GM04503 (cell line): ENCODE measurements at regions not wholly inside any gene's neighbourhood (a gene's known extent, or its start where the extent isn't known, plus 50 kb on each side); places are given as distances from the start of the nearest gene placed in this dataset.

Experiments used
- DNase-seq: peaks from one replicate; pipeline ENCODE4 v3.0.0-alpha.2; 2012; ENCODE audit warnings: low read depth

DNA sequence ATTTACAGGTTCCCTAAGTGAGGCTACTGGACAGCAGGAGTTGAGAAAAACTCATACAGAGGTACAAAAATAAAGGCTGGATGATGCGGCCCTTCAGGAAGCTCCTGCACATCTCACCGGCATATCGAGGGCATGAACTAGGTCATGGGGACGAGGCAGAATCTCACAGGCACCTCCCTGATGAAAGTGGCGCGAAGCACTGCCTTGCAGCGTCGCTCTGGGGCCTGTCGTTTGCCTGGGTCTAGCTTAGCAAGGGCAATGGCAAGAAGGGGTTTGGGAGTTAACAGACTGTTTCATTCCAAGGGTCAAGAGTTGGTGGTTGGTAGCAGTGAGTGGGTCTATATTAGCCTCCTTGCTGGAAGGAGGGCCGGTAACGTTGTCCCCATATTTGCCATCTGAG is 103.5 kb upstream of the IRF2BP2 start:
- DNase-seq, result no peak

DNA sequence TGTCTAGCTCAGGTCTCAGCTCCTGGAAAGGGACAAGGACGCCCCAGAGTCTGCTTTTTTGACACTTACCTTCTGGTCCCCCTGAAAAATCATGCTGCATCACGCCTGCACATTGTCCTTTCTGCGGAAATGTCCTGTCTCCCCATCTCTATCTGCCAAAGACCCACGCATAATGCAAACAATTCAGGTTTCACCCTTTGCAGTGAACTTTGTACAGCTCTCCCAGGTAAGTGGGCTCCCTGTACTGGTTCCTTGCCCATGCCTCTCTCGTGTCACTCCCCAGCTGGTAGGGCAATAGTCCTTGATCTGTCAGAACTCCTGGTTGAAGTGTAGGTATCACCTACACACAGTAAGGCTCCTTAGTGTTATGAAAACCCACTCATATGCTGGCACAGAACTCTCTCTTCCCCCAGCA is 102.9 kb upstream of the IRF2BP2 start:
- DNase-seq, result no peak

DNA sequence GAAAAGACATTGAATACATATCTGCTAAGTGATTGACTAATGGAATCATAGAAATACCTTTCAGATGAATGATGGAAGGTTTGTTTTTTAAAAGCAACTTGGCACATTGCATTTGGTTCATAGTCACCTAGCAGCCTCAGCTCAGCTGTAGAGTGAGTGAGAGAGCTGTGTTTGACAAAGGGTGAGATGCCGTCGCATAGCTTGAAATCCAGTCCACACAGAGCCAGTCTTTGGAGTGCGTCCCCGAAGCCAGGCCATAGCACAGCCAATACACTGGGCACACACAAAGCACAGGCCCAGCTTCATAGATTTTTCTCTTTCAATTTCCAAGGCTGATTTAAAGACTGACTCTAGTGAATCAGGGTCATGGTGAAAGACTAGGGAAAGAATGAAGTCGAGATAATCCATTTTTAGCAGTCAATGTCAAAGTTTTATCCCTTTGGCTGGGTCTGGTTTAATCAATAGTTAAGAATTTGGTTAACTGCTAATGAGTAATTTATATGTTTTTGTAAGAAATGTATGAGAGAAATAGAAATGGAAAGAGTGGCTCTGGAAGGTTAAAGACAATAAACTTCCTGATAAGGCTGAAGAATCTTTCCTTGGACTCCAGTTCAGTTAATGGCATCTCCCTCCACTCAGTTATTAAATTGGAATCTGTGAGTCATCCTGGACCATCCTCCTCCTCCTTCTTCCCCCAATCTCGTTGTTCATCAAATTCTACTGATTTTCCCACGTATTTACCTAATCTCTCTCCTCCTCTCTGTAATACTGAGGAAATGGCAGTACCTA is 101.2 kb upstream of the IRF2BP2 start:
- DNase-seq, result no peak

DNA sequence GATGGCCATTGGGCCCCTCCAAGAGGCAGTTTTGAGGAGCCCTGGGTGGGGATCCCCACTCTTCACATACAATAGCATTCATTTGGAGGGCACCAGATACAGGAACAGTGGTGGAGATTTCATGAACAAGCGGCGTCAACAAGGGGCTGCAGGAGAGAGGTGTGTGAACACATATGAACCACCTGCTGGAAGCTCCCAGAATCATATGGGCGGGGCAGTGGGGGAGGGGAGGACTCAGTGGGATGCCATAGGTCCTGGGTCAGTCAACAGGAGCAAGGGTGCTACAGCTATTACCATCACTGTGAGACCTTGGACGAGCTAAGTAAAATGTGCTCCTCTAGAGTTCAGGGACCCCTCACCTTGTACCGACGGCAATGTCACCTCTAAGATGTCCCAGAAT is 100.4 kb upstream of the IRF2BP2 start:
- no peak for DNase-seq

DNA sequence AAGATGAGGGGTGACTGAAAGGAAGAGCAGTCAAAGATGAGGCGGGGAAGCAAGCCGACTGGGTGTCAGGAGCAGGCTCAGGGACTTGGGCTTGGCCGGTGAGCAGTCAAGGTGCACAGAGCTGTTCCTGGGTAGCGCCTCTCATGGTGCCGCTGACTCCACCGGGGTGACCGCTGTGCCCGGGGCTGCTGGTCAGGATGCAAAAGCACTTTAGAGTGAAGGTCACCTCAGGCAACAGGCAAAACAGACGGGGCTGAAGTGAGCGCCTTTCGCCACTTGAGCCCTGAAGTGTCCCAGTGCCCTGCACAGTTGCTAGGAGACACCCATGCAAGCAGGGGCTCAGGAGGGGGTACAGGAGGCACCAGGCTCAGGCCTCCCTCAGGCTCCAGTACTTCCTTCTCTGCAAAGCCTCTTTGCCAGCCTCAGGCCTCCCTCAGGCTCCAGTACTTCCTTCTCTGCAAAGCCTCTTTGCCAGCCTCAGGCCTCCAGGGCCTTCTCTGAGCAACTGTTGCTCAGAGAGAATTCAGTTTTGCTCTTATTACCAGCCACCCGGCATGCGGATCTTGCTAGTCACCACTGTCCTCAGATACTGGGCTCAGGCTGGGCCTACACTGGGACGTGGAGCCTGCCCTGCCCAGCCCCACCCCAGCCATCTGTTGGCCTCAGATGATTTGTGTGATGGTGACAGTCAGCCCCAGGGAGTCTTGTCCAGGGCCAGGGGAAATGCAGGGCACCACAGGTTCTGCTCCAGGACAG is 99.7 kb upstream of the IRF2BP2 start:
- DNase-seq, result no peak

DNA sequence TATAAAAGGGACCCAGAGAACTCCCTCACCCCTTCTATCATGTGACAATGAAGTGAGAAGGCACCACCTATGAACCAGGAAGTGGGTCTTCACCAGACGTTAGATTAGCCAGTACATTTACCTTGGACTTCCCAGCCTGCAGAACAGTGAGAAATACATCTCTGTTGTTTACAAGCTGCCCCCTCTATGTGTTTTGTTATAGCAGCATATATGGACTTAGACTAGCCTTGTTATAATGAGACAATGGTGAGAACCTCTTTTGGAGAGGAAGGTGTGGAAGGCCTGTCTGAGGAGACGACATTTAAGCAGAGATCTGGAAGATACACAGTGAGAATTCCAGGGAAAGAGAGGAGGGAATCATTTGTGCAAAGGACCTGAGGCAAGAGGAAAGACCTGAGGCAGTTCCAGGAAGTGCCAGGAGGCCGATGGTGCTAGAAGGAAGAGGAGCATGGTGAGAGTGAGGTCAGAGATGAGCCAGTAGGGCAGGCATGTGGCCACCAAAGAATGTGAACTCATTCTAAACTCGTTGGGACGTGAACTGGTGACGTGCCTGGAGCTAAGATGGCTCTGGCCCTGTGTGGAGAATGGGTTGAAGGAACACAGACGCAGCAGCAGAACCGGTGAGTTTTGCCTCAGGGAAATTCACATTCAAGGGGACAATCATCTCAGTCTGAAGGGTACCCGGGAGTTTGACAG is 98.9 kb upstream of the IRF2BP2 start:
- DNase-seq, result no peak

DNA sequence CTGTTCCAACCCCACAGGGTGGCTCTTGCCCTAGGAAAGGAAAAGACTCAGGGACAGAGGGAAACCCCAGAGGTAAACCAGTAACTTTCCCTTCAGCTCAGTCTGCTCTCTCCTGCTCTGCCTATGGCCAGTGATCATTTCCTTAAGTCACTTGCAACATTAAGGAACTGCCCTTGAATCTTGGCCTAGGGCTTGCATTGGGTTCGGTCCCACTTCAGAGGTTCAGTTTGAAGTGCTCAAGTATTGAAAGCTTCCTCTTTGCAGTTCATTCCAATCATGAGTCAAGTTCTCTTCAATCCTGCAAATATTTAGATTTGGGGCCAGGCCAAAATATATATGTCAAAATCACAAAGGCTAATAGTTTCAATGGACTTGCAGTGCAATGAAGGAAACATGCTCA is 97.7 kb upstream of the IRF2BP2 start:
- DNase-seq, result no peak

DNA sequence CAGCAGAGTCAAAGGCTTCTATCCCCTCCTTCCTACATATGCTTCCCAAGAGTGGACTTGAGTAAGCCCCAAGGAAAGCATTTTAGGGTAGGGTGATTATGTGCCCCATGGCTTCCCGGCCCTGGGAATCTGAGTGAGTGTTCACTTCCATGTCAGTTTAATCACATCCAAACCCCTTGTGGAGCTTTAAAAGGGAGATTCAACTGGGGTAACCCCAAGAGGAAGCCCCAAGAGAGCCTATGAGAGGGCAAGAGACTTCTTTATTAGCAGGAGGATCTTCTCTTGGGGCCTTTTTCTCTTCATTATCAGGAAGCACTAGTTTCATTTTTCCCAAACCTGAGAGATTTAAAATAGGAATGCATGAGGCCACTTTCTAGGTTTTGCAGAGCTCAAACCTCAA is 97.0 kb upstream of the IRF2BP2 start:
- no peak for DNase-seq

DNA sequence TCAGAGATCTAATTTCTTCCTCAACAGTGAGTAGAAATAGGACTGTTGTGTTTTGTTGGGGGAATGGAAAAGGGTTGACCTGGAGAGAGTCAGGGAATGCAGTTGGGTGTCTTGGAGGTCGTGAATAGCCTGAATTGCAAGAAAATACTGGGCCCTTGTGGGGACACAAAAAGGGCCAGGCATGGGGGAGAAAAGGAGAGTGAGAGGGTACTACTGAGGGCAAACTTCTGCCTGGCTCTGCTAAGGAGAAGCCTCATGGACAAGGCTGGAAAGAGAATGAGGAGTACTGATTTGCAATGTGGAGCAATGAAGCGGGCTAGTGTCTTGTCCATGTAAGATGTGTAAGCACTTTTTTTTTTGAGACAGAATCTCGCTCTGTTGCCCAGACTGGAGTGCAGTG is 96.2 kb upstream of the IRF2BP2 start:
- DNase-seq, result no peak

DNA sequence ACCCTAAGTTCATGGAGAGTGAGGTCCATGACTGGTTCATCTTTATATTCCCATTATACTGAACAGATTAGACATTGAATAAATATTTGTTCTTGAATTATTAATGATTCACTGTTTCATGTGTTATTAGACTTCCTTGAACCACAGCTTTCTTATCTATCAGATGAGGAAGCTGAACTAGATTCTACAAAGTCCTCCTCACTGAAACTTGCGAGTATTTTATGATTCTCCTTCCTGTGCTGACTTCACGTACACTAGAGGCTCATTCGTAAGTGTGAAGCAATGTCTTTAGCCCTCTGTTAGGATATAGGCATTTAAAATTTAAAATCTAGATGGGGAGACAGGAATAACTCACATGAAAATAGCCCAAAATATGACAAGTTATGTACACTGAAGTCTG is 95.6 kb upstream of the IRF2BP2 start:
- DNase-seq, result no peak

DNA sequence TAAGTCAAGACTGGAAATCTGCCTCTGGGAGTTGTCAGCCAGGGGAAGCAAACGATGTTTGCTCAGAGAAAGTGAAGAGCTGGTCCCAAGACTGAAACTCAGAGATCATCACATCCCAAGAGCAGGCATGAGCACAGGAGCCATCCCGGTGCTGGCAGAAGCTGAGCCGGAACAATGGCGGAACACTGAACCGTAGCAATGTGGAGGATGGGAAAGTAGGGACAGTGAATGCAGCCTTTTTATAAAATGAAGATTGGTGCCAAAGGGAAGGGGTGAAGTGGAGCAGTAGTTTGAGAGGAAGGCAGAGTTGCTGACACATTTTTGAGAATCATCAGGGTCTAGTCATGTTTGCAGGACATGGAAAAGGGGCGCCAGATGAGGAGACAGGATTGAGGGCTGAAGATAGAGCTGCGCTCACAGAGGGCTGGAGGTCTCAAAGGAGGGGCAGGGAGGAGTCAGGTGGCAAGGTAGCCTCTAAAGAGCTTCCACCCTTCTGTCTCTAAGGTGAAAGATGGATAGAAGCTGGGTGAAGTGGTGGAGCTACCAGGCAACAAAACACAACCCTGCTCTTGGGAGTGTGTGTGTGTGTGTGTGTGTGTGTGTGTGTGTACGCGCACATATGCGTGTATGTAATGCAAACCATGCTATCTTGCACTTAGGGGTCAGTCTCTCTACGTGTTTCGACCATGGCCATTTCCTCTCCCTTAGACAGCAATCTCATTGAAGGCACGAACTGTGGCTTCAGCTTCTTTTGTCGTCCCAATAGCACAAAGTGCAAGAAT is 94.3 kb upstream of the IRF2BP2 start:
- DNase-seq, result no peak

DNA sequence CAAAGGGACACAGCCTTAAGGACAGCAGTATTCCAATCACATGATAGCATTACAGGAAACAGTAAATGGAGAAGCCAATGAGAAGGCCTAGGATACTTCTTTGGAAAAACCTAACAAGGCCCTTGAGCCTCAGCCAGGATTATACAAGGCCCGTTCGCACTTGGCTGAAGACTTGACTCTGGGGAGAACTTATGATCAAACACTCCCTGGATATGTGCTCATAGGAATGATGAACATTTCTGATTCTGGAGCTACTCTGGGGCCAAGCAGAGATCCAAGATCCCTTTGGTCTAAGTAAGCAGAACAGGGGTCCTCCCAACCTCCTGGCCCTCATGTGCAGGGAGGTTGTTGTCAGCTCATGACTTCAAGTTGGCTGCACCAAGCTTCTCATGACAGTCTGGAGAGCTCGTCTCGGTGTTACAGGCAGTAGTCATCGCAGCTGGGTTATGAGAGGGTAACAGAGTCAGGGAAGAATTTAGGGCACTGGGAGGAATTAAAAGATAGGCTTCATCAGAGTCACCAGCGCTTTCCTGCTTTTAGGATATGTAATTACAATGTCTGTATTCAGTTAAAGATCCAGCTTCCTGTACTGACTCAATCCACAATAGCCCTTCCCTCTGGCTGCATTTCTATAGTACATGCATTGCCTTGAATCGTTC is 92.5 kb upstream of the IRF2BP2 start:
- DNase-seq, result no peak

DNA sequence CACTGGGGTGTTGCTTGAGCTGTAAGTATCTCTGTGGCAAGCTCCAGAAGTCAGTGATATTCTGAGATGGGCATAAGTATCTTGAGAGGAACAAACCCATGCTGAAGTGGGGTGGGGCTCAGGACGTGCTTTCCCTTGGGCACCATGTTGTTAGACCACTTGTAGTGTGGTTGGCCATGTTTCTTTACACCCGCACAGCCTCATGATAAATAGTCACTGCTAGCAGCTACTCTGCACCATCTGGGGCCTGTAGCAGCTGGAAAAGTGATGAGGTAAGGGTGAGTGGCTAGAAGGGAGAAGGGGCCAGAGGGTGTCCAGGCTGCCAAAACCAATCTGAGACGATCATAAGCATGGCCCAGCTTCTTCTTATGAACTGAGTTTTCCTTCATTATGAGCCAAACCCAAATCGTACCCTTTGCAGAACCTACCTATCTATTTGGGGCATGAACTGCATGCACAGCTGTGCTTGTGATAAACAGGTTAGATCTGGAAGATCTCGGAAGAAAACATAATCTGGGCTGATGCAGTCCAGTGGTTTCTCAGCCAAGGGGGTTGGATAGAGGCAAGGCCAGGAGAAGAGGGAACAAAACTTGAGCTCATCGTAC is 91.9 kb upstream of the IRF2BP2 start:
- DNase-seq, result no peak

DNA sequence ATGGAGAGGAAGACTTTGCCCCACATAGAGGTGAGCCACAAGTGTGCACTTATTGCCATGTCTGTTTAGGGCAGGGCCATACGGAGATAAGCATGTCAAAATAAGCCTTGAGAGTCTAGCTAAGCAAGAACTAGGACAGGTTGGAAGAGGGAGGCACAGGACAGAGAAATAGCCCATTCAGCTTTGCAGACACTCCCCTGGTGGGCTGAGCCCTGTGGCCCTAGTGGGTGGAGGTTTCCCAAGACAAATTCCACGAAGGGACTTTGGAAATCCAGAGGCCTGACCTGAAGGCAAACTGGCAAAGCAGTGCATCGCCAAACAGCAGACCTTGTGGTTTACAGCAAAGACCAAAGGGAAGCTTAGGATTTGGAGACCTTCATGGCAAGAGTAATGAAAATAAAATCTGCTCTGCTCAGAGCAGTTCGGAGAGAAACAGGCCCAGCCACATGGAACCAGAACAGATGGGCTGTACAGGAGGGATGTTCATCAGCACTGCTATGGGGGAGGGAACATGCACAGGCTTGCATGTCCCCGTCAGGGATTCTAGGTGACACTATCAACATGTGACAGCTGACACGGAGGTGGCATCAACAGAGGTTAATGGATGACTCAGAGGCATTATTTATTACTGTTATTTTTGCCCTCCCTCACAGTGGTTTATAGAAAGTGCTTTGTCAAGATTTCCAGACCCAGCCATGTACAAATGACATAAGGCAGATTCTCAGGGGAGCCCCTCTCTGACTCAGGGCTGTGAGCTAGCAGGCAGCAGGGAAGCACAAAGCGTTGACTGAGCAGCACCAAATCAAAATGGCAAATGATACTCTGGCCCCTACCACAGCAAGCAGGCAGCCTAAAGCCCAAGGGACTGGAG is 90.1 kb upstream of the IRF2BP2 start:
- DNase-seq, result no peak

DNA sequence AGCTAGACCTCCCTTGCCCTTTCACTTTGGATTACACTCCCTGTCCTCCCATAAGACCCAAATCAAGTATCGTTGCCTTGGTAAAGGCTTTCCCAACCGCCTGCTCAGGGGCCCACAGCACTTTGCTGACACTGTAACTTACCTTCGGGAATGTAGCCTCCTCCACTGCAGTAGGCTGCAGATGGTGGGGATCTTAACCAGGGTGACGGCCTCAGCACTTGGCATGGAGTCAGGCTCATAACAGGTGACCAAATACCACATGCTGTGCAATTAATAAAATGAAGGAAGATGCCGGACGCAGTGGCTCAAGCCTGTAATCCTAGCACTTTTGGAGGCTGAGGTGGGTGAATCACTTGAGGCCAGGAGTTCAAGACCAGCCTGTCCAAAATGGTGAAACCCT is 88.7 kb upstream of the IRF2BP2 start:
- DNase-seq, result no peak

DNA sequence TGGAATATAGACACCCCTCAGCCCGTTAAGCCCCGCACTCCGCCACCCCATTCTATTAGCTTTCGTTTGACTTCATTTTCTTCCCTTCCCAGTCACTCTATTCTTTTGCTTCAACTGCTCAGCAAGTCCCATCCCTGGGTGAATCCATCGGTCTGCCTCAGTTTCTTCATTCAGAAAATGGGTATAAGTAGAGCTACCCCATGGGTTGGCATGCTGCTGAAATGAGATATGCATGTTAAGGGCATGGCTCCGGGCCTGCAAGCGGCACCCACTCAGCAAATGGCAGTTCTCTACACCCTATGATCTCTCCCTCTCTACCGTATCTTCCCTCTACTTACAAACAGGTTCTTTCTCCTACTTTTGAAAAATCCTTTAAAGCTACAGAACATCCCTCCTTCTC is 87.8 kb upstream of the IRF2BP2 start:
- DNase-seq, result no peak

DNA sequence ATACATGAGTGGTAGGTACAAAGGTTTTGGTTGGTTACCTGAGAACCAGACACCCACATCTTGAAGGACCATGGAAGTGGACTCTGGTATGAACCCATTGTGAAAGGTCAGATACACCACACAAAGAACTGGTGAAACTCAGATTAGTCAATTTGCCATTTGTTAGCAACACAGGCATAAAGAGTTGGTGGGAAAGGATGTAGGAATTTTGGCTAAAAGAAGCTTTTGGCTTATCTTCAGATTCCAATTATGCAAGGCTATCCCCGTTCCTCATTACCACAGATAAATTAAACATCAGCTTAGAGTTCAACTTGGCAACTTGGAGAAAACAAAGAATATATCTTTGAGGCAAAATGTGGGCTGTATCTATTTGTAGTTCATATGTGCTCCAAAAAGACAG is 87.0 kb upstream of the IRF2BP2 start:
- DNase-seq, result peak; percentile 80

DNA sequence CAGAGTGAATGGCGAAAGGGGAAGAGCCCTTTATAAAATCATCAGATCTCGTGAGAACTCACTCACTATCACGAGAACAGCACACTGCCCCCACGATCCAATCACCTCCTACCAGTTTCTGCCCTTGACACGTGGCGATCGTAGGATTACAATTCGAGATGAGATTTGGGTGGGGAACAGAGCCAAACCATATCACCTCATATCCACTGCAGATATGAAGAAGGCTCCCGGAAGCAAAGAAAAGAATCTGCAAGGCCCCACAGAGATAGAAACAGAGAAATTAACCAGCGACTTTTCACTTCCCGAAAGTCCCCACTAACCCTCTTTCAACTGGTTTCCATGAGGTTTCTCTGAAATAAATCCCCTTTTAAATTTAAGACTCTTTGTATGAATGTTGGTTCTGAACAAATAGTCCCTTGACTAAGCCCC is 86.2 kb upstream of the IRF2BP2 start:
- DNase-seq, result no peak

DNA sequence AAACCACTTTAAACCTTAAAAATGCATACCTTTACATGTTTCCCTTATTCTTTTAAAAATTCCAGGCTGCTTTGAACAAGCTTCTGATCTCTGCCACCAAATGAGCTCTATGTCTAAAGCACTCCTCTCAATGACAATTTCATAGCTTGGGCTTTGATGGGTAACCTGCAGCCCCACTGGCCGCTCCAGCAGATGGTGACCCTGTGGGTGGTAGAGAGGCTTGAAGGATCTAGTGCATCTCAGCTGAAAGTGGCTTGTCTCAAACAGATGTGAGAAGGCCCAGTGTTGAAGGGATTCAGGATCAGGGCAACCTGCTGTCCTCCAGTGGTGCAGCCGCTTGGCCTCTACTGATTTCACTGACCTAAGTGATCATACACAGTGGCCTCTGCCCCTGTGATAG is 84.7 kb upstream of the IRF2BP2 start:
- no peak for DNase-seq

DNA sequence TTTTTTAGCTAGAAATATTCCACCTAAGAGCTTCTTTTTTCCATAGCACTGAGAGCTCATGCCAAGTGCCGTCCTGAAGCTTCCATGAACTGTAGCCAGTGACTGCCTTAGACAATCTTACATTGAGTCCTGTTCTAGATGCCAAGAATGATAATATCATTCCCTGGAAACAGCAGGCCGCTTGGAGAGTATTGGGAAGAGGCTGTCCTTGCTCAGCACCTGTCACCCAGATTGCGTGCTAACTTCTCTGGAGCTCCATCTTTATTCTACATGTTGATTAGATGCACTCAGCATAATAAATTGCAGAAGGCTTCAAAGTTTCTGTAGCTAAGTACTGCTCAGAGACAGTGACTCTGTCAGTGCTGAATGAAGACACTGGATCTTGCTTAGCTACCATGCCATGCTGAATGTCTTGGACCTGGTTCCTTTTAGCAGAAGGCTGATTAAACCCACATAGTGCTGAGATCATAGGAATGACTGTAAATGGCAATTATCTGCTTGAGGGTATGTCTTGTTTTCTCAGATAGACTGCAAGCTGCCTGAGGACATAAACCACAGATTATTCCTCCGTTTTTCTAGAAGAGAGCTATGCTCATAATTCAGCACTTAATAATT is 83.1 kb upstream of the IRF2BP2 start:
- no peak for DNase-seq
